ENCODE measurements at regions not wholly inside any gene's neighbourhood (a gene's known extent, or its start where the extent isn't known, plus 50 kb on each side); places are given as distances from the start of the nearest gene placed in this dataset.

DNA sequence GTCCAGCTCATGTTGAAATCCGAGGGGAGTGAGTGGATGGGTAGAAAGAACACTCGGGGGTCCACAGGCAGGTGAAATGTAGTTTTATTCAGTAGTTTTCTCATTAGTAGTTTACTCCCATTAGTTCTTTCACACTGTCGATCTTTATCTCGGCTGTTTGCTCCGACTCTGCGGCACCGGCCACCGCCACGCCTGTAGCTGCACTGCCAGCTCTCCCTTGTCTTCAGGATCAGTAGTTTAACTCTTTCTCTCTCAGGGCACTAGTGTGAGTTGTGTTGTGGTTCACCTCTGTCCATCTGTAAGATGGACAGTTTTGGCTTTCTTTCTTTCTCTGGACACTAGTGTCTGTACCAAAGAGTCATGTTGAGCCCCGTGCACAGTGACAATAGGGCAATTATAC is 195.7 kb downstream of the LMBRD1 start:
- TF ChIP-seq CREB1 (IDR thresholded peaks at IDR 0.05; ENCODE audit: low read depth) (no peak), EP300 (IDR thresholded peaks at IDR 0.05; ENCODE audit: borderline replicate concordance) (no peak), CEBPB (IDR thresholded peaks at IDR 0.05) (no peak), TCF12 (IDR thresholded peaks at IDR 0.05; ENCODE audit: low read depth) (no peak), YY1 (IDR thresholded peaks at IDR 0.05; ENCODE audit: low read depth) (no peak), NFIC (IDR thresholded peaks at IDR 0.05) (no peak), RAD21 (IDR thresholded peaks at IDR 0.05; ENCODE audit: low read depth) (no peak), TEAD4 (IDR thresholded peaks at IDR 0.05) (no peak), TAF1 (IDR thresholded peaks at IDR 0.05; ENCODE audit: low read depth) (no peak), FOXM1 (IDR thresholded peaks at IDR 0.05; ENCODE audit: borderline replicate concordance, low read depth) (no peak)
- TF ChIP-seq, protein P1, sequence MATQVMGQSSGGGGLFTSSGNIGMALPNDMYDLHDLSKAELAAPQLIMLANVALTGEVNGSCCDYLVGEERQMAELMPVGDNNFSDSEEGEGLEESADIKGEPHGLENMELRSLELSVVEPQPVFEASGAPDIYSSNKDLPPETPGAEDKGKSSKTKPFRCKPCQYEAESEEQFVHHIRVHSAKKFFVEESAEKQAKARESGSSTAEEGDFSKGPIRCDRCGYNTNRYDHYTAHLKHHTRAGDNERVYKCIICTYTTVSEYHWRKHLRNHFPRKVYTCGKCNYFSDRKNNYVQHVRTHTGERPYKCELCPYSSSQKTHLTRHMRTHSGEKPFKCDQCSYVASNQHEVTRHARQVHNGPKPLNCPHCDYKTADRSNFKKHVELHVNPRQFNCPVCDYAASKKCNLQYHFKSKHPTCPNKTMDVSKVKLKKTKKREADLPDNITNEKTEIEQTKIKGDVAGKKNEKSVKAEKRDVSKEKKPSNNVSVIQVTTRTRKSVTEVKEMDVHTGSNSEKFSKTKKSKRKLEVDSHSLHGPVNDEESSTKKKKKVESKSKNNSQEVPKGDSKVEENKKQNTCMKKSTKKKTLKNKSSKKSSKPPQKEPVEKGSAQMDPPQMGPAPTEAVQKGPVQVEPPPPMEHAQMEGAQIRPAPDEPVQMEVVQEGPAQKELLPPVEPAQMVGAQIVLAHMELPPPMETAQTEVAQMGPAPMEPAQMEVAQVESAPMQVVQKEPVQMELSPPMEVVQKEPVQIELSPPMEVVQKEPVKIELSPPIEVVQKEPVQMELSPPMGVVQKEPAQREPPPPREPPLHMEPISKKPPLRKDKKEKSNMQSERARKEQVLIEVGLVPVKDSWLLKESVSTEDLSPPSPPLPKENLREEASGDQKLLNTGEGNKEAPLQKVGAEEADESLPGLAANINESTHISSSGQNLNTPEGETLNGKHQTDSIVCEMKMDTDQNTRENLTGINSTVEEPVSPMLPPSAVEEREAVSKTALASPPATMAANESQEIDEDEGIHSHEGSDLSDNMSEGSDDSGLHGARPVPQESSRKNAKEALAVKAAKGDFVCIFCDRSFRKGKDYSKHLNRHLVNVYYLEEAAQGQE (IDR thresholded peaks at IDR 0.05; ENCODE audit: low read depth) = no peak
- TF ChIP-seq, protein P2, sequence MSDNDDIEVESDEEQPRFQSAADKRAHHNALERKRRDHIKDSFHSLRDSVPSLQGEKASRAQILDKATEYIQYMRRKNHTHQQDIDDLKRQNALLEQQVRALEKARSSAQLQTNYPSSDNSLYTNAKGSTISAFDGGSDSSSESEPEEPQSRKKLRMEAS (IDR thresholded peaks at IDR 0.05) = no peak
- TF ChIP-seq, protein P3, sequence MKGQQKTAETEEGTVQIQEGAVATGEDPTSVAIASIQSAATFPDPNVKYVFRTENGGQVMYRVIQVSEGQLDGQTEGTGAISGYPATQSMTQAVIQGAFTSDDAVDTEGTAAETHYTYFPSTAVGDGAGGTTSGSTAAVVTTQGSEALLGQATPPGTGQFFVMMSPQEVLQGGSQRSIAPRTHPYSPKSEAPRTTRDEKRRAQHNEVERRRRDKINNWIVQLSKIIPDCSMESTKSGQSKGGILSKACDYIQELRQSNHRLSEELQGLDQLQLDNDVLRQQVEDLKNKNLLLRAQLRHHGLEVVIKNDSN (IDR thresholded peaks at IDR 0.05) = no peak

DNA sequence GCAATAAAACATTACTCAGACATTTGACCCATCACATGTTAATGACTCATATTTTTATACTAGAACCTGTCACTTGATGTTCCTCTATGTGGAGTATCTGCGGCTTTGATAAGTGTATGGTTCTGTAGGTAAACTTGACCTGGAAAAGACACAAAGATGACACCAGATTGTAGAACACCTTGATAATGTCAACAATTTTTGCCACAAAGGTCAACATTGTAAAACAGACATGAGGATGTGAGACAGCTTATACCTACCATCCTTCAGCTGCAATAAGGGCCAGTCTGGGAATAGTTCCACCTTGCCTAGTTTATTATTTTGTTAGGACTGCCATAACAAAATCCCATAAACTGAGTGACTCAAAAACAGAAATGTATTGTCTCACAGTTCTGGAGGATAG is 202.4 kb downstream of the LMBRD1 start:
- TF ChIP-seq YY1 (IDR thresholded peaks at IDR 0.05; ENCODE audit: low read depth) (no peak), CEBPB (IDR thresholded peaks at IDR 0.05) (no peak), TCF12 (IDR thresholded peaks at IDR 0.05; ENCODE audit: low read depth) (no peak), CREB1 (IDR thresholded peaks at IDR 0.05; ENCODE audit: low read depth) (no peak), TEAD4 (IDR thresholded peaks at IDR 0.05) (no peak), EP300 (IDR thresholded peaks at IDR 0.05; ENCODE audit: borderline replicate concordance) (no peak), ZBTB7A (IDR thresholded peaks at IDR 0.05; ENCODE audit: low read depth) (no peak), TAF1 (IDR thresholded peaks at IDR 0.05; ENCODE audit: low read depth) (no peak), RAD21 (IDR thresholded peaks at IDR 0.05; ENCODE audit: low read depth) (no peak), NFIC (IDR thresholded peaks at IDR 0.05) (no peak), EGR1 (IDR thresholded peaks at IDR 0.05) (no peak), FOXM1 (IDR thresholded peaks at IDR 0.05; ENCODE audit: borderline replicate concordance, low read depth) (no peak)
- TF ChIP-seq, protein P2 (IDR thresholded peaks at IDR 0.05) = no peak
- TF ChIP-seq, protein P1 (IDR thresholded peaks at IDR 0.05; ENCODE audit: low read depth) = no peak
- TF ChIP-seq, protein P3 (IDR thresholded peaks at IDR 0.05) = no peak

DNA sequence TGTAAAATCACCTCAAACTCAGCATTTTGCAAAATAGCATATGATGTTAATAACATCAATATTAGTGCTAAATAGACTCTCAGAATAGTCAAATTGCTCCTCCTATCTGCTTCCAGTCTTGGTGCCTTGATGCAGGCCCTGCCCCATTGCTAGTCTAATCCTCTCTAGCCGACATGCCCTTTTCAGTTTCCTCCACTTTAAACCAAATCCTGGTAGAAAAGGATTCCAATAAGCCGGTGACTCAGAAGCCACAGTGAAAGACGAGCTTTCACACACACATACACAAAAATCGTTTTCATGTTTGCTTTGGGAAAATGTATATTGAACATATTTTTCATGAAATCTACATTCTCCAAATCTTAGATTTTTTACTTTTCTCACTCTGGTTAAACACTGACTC is 203.1 kb downstream of the LMBRD1 start:
- no peak for TF ChIP-seq YY1 (IDR thresholded peaks at IDR 0.05; ENCODE audit: low read depth)
- TF ChIP-seq TEAD4 (IDR thresholded peaks at IDR 0.05) = no peak
- no peak for TF ChIP-seq CEBPB (IDR thresholded peaks at IDR 0.05)
- TF ChIP-seq RAD21 (IDR thresholded peaks at IDR 0.05; ENCODE audit: low read depth) = no peak
- no peak for TF ChIP-seq FOXM1 (IDR thresholded peaks at IDR 0.05; ENCODE audit: borderline replicate concordance, low read depth)
- TF ChIP-seq ZBTB7A (IDR thresholded peaks at IDR 0.05; ENCODE audit: low read depth) = no peak
- TF ChIP-seq EGR1 (IDR thresholded peaks at IDR 0.05) = no peak

DNA sequence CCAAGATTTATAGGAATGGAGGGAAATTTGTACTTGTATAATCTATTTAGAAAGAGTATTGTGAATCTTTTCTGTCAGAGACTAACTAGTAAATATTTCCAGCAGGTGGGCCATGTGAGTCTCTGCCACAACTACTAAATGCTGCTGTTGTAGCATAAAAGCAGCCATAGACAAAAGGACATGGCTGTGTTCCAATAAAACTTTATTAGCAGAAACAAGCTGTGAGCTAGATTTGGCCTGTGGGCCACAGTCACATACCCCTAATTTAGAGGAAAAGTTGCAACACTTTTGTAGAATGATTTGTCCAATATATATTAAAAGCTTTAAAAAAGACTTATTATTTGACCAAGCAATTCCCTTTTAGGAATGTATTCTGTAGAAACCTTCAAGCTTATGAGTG is 207.2 kb downstream of the LMBRD1 start:
- TF ChIP-seq NFIC (IDR thresholded peaks at IDR 0.05) (no peak), RAD21 (IDR thresholded peaks at IDR 0.05; ENCODE audit: low read depth) (no peak), TAF1 (IDR thresholded peaks at IDR 0.05; ENCODE audit: low read depth) (no peak), CREB1 (IDR thresholded peaks at IDR 0.05; ENCODE audit: low read depth) (no peak), TEAD4 (IDR thresholded peaks at IDR 0.05) (no peak), YY1 (IDR thresholded peaks at IDR 0.05; ENCODE audit: low read depth) (no peak)

DNA sequence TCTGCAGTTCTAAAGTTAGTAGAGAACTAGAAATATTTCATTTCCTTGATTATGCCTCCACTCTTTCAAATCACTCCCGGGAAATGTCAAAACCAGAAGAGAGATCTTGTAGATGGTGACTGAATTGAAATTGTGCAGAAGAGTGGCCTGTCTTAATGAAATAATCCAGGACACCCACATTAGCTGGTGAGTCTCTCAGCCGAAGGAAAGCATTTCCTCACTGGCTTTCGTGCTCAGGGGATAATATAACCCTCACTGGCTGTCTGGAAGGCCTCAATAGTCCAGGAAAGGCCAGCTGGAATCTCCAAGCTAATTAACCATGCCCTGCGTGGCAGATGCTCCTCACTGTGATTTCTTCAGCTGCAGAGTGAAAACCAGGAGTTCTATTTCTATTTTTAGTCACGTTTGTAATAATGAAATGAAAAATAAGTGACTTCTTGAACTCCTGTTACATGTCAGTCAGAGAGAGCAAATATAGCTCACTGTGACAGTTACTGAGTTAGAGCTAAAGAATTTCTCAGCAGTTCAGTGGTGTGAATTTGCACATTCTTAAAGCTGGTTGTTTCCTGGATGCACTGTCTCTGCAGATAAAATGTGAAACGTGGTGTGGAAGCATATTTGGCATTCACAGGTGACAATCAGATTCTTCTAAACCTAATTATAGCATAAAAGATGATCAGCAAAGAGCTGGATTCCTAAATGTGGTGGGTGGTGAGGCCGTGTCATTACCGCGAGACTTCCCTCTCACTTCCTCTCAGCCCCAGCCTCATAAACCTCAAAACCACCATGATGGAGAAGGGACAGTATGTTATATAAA is 211.7 kb downstream of the LMBRD1 start:
- TF ChIP-seq EGR1 (IDR thresholded peaks at IDR 0.05) (no peak), RAD21 (IDR thresholded peaks at IDR 0.05; ENCODE audit: low read depth) (no peak), CREB1 (IDR thresholded peaks at IDR 0.05; ENCODE audit: low read depth) (no peak), EP300 (IDR thresholded peaks at IDR 0.05; ENCODE audit: borderline replicate concordance) (no peak), YY1 (IDR thresholded peaks at IDR 0.05; ENCODE audit: low read depth) (no peak), TAF1 (IDR thresholded peaks at IDR 0.05; ENCODE audit: low read depth) (no peak), TEAD4 (IDR thresholded peaks at IDR 0.05) (no peak), ZBTB7A (IDR thresholded peaks at IDR 0.05; ENCODE audit: low read depth) (no peak), TCF12 (IDR thresholded peaks at IDR 0.05; ENCODE audit: low read depth) (no peak), NFIC (IDR thresholded peaks at IDR 0.05) (no peak), CEBPB (IDR thresholded peaks at IDR 0.05) (no peak), FOXM1 (IDR thresholded peaks at IDR 0.05; ENCODE audit: borderline replicate concordance, low read depth) (no peak)
- TF ChIP-seq, protein P1 (IDR thresholded peaks at IDR 0.05; ENCODE audit: low read depth) = no peak
- TF ChIP-seq, protein P2 (IDR thresholded peaks at IDR 0.05) = no peak
